Endodermal cell (in vitro differentiated cells): ENCODE measurements at regions not wholly inside any gene's neighbourhood (a gene's known extent, or its start where the extent isn't known, plus 50 kb on each side); places are given as distances from the start of the nearest gene placed in this dataset.

Experiments used
- DNase-seq: peaks from one replicate; pipeline ENCODE4 v3.0.0-alpha.2; 2017
- H3K27ac ChIP-seq: 2 replicates; pipeline ENCODE4 v1.5.1; 2013; ENCODE audit warnings: mild to moderate bottlenecking, low read depth, low read length, moderate library complexity
- H3K27me3 ChIP-seq: 2 replicates; pipeline ENCODE4 v1.6.1; 2013; ENCODE audit warnings: mild to moderate bottlenecking, low read length, moderate library complexity; ENCODE audit not compliant: insufficient read depth, control insufficient read depth, poor library complexity, severe bottlenecking
- H3K36me3 ChIP-seq: 2 replicates; pipeline ENCODE4 v1.7.0; 2013; ENCODE audit warnings: mild to moderate bottlenecking, low read length, moderate library complexity; ENCODE audit not compliant: control insufficient read depth, insufficient read depth
- H3K4me1 ChIP-seq: one replicate; pipeline ENCODE4 v1.7.0; 2013; ENCODE audit warnings: low read length; ENCODE audit not compliant: control insufficient read depth, insufficient read depth
- H3K4me3 ChIP-seq: 2 replicates; pipeline ENCODE4 v1.5.1; 2013; ENCODE audit warnings: mild to moderate bottlenecking, low read length, moderate library complexity
- H3K9ac ChIP-seq: 2 replicates; pipeline ENCODE4 v1.6.1; 2013; ENCODE audit warnings: mild to moderate bottlenecking, low read length, moderate library complexity; ENCODE audit not compliant: poor library complexity, severe bottlenecking; ENCODE audit errors: extremely low read depth
- H3K9me3 ChIP-seq: 2 replicates; pipeline ENCODE4 v1.6.1; 2013; ENCODE audit warnings: mild to moderate bottlenecking, low read length, moderate library complexity; ENCODE audit not compliant: control insufficient read depth
- H3K27ac Mint-ChIP-seq: 2 replicates; pipeline ENCODE4 v1.8.0; 2020; ENCODE audit warnings: mixed read lengths
- H3K27me3 Mint-ChIP-seq: 2 replicates; pipeline ENCODE4 v1.8.0; 2021; ENCODE audit warnings: mild to moderate bottlenecking, mixed read lengths; ENCODE audit not compliant: insufficient read depth
- H3K36me3 Mint-ChIP-seq: 2 replicates; pipeline ENCODE4 v1.8.0; 2020; ENCODE audit warnings: low read depth, mixed read lengths
- H3K4me1 Mint-ChIP-seq: 2 replicates; pipeline ENCODE4 v1.8.0; 2020; ENCODE audit warnings: mixed read lengths
- H3K4me3 Mint-ChIP-seq: 2 replicates; pipeline ENCODE4 v1.8.0; 2020; ENCODE audit warnings: mild to moderate bottlenecking, moderate library complexity, mixed read lengths
- H3K9me3 Mint-ChIP-seq: 2 replicates; pipeline ENCODE4 v1.8.0; 2020; ENCODE audit warnings: mild to moderate bottlenecking, mixed read lengths
- CTCF ChIP-seq: fragments of 200-600 bp; sonication (generic); conservative IDR thresholded peaks from 2 replicates; pipeline ENCODE4 v1.5.0; 2021; ENCODE audit warnings: antibody characterized with exemption, mild to moderate bottlenecking
- WGBS, 2 experiments: methylation state at CpG; one replicate each; pipeline versions ENCODE4 v1.1.5 to v1.1.7; 2013; ENCODE audit warnings: missing lambda C conversion rate in 2 of 2, mixed read lengths in 1 of 2; ENCODE audit not compliant: insufficient coverage in 1 of 2, insufficient read length in 1 of 2; 5-methylcytosine and 5-hydroxymethylcytosine counted together

DNA sequence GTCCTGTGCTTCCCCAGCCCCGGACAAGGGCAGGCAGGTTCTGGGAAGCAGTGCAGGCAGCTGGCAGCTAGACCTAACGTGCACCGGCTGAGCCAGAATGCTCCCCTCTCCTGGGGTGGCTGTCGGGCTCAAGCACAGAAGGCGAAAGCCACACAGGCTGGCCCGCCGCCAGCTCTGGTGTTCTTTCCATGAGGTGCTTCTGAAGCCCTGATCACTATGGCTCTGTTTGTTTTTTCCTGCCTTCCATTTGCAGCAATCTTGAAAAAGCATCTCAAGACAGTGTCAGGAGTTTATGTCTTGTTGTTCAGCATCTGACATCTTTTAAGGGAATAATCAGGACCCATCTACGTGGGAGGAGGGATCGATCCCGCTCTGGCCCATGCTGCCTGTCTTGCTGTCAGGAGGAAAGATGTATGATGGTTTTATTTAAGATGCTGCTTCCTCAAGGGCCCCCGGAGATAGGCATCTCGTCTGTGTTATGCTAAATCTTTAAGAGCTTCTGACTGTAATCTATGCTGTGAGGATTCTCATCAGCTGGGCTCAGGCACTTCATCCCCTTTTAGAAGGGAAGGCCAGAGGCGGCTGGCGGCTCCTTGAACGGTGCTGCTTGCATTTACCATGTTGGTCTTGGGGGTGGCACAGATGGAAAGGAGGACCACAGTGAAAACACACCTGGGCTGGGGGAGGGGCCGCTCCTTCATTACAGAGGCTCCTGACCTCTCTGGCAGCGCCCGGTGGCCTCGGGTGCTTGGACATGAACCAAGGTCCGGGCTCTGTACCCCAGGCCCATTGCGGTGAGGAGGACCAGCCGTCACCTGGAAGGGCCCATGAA, 118.5 kb upstream of the HDAC4 start:
- no peaks in the 10 kb centered on the region for H3K9me3 Mint-ChIP-seq
- no peak for TF ChIP-seq CTCF
- no peak overlapping the region for H3K9ac ChIP-seq
- no peaks in the 10 kb centered on the region for H3K36me3 ChIP-seq
- H3K4me3 ChIP-seq = no peak overlapping the region
- no peak overlapping the region for H3K27ac ChIP-seq
- no peaks in the 10 kb centered on the region for H3K4me1 Mint-ChIP-seq
- no peak overlapping the region for H3K27ac Mint-ChIP-seq
- H3K4me1 ChIP-seq = no peaks in the 10 kb centered on the region
- no peaks in the 10 kb centered on the region for H3K27me3 ChIP-seq
- H3K36me3 Mint-ChIP-seq = no peaks in the 10 kb centered on the region
- H3K4me3 Mint-ChIP-seq = no peak overlapping the region
- no peaks in the 10 kb centered on the region for H3K9me3 ChIP-seq
- H3K27me3 Mint-ChIP-seq = no peaks in the 10 kb centered on the region
- no peak for DNase-seq
- 85 to 88% methylated on average over 14 to 22 of the region's 22 CpGs for WGBS, 2 experiments

DNA sequence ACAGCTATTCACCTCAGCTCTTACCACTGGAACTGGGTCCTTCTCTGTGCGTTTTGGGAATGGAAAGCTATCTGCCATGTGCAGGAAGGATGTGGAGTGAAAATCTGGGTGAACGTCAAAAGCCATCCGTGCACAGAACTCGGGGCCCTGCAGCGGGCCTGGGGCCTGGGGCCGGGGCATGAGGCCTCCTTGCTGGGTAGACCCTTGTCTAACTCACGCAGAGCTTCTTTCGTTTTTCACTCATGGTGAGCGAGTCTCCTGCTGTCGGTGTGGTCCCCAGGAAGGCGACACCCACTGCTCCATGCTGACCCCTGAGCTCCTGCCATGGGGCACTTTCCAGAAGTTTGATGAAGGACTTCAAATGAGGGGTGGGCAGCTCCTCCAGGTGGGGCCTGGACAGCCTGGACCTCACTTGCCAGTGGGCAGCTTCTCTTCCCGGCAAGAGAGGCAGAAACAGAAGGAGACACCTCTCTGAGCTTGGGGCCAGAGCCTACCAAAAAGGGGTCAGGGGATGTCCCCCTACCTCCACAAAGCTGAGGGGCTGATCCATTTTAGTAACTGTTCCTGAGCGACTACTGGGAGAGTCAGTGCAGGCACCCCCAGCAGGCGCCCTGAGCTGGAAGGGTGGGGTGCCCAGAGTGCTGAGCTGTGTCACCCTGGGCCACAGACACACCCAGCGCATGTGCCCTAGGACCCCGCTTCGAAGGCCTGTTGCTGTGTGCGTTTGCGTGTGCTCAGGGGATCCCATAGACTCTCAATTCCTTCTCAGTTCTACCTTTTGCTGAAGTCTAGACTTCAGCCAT, 117.7 kb upstream of the HDAC4 start:
- no peak for TF ChIP-seq CTCF
- Mint-ChIP-seq H3K4me1 (no peaks in the 10 kb centered on the region), H3K4me3 (no peak overlapping the region), H3K9me3 (no peaks in the 10 kb centered on the region), H3K27ac (no peak overlapping the region), H3K36me3 (no peaks in the 10 kb centered on the region), H3K27me3 (no peaks in the 10 kb centered on the region)
- Histone ChIP-seq H3K27me3 (no peaks in the 10 kb centered on the region), H3K36me3 (no peaks in the 10 kb centered on the region), H3K27ac (no peak overlapping the region), H3K9ac (no peak overlapping the region), H3K4me1 (no peaks in the 10 kb centered on the region), H3K4me3 (no peak overlapping the region), H3K9me3 (no peaks in the 10 kb centered on the region)
- DNase-seq = no peak
- 93% methylated on average over 14 to 19 of the region's 19 CpGs for WGBS, 2 experiments

- H3K36me3 Mint-ChIP-seq = no peaks in the 10 kb centered on the region
- H3K27me3 Mint-ChIP-seq = no peaks in the 10 kb centered on the region
- TF ChIP-seq CTCF = no peak
- Histone ChIP-seq H3K4me1 (no peaks in the 10 kb centered on the region), H3K27ac (no peak overlapping the region), H3K9ac (no peak overlapping the region), H3K36me3 (no peaks in the 10 kb centered on the region), H3K9me3 (no peaks in the 10 kb centered on the region), H3K27me3 (no peaks in the 10 kb centered on the region), H3K4me3 (no peak overlapping the region)
- DNase-seq = no peak
- no peaks in the 10 kb centered on the region for H3K4me1 Mint-ChIP-seq
- no peak overlapping the region for H3K4me3 Mint-ChIP-seq
- peaks cover 2% of the 10 kb centered on the region for H3K9me3 Mint-ChIP-seq
- 93 to 94% methylated on average over 15 to 16 of the region's 16 CpGs for WGBS, 2 experiments
- H3K27ac Mint-ChIP-seq = no peak overlapping the region
Measured at GRCh38 chr2:239517686-239518085, 116.9 kb upstream of the HDAC4 start.
